Activated CD4-positive, CD25-positive, alpha-beta regulatory T cell treated with anti-CD3 and anti-CD28 coated beads, Interleukin-2, amount 50 U/mL, for 16 hours (primary cell): ENCODE measurements at regions not wholly inside any gene's neighbourhood (a gene's known extent, or its start where the extent isn't known, plus 50 kb on each side); places are given as distances from the start of the nearest gene placed in this dataset.
"Not testable (repeated sequence)": the region's sequence is repeated elsewhere in the genome, so short reads cannot be mapped to it uniquely, and the experiment has no call there.

ENCODE experiments used
- DNase-seq: peaks from one replicate; pipeline ENCODE4 v3.0.0-alpha.2; 2020; ENCODE audit warnings: low read depth, low spot score

DNA sequence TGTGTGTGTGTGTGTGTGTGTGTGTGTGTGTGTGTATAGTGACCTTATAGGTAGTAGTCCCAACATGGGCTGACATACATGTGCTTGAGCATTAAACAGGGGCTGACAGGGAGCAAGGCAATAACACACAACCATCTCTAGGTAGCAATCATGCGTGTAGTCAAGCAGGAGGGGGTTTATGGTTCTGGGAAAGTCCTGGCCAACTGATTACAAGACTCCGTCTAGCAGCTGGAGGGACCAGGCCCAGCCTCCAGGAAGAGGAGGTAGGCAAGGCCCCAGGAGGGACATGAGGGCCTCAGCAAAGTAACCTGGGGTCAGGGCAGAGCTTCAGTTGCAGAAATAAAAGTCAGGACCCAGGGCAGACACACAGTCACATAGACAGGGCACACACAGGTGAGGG lies 60.6 kb upstream of the E2F3 start:
- DNase-seq = no peak

DNA sequence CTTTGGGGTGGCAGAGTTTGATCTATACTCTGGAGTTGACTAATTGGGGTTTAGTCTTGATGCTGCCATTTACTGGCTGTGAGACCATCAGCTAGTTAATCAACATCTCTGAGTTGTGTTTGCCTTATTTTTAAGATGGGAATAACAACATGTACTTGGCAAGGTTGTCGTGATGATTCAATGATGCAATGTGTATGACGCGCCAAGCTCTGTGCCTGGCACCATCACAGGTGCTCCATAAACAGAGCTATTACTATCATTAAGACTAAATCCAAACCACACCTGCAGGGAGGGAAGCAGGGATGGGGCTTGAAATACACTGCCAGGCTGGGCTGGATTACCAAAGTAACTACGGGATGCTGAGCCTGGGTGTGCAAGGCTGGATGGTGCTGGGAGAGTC lies 60.1 kb upstream of the E2F3 start:
- DNase-seq = no peak

DNA sequence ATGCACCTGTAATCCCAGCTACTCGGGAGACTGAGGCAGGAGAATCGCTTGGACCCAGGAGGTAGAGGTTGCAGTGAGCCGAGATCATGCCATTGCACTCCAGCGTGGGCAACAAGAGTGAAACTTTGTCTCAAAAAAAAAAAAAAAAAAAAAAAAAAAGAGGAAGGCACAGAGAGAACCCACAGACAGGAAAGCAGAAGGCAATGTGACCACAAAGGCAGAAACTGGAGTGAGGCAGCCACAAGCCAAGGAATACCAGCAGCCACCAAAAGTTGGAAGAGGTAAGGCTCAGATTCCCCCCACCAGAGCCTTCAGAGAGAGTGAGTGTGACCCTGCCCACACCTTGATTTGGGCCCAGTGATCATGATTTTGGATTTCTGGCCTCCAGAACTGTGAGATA lies 54.7 kb upstream of the E2F3 start:
- not testable (repeated sequence) for DNase-seq

DNA sequence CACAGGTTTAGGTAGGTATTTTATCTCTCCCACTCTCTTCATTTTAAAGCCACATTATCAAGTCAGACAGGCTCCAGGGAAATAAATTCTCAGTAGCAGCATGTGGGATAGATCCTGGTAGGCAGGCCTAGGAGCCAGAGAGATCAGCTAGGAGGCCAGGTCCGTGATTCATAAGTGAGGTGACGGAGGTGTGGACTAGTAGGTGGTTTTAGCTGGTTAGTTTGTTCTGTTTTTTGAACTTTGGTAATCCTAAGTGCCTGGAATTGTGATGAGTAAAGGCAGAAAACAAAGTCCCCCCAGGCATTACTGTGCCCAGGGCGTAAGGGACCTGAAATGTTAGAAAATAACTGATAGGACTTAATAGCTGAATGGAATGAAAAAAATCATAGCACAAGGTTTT lies 53.6 kb upstream of the E2F3 start:
- DNase-seq = no peak

DNA sequence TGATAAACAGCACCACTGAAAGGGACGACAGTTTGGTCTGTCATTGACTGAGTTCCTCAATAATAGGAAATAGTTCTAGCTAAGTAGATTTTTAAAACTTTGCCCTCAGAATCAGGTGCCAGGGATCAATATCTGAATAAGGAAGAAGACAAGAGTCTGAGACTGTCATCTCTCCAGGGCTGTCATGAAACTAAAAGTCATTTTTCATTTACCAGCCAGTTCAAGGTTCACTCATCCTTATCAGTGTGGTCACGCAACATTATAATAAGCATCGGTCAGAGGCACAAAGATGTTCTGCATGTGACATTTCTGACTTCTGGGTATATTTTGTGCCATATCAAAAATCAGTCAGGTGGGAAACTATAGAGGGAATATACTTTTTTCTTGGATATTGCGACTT lies 52.5 kb upstream of the E2F3 start:
- DNase-seq = no peak

DNA sequence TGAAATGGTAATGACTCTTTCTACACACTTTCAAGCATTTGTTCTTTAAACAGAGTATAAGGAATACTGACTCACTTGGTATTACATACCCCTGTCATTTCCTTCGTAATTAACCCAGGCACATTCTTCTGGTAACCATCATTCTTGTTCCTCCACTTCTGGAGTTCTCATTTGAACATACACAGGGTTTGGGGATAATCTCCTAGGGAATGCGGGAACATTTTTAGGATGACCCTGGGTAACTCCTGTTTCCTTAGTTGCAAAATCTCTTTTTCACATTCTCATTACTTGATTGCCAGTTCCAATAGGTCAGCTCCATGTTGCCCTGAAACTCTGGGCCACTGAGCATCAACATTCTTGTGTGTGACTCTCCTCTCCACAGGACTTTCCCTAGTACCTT lies 51.5 kb upstream of the E2F3 start:
- DNase-seq = no peak

DNA sequence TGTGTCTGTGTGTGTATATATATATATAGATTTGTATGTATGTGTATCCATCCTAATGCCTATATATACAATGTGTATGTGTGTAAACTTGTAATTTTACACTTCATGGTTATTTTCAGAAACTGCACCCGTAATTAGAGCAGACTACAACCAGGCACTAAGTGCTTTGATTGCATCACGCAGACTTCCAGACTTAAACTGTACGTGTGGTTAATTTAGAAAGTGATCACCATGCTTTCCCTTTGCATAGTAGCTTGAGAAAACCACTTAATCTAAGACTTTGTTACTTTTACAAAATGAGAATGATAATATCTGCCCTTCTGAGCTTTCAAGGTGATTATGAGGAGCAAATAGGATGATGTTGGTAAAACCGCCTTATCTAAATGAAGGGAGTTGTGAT lies 50.1 kb upstream of the E2F3 start:
- no peak for DNase-seq
